H9 (cell line): ENCODE measurements at regions not wholly inside any gene's neighbourhood (a gene's known extent, or its start where the extent isn't known, plus 50 kb on each side); places are given as distances from the start of the nearest gene placed in this dataset.

ENCODE experiments used
- DNase-seq: peaks from one replicate; pipeline ENCODE4 v3.0.0-alpha.2; 2017
- H2AFZ ChIP-seq: one replicate; pipeline ENCODE4 v1.6.1; 2013; ENCODE audit warnings: mild to moderate bottlenecking, low read length, control low read depth, moderate library complexity
- H2AK5ac ChIP-seq: 2 replicates; pipeline ENCODE4 v1.6.1; 2013; ENCODE audit warnings: low read length, control low read depth, mixed read lengths; ENCODE audit not compliant: insufficient read length
- H2BK120ac ChIP-seq: one replicate; pipeline ENCODE4 v1.6.1; 2013; ENCODE audit warnings: low read depth, mild to moderate bottlenecking, low read length, control low read depth, inconsistent platforms; ENCODE audit not compliant: poor library complexity, severe bottlenecking
- H2BK12ac ChIP-seq: 2 replicates; pipeline ENCODE4 v1.6.1; 2013; ENCODE audit warnings: low read length, control low read depth, mixed read lengths, low read depth; ENCODE audit not compliant: insufficient read length
- H2BK15ac ChIP-seq: 2 replicates; pipeline ENCODE4 v1.6.1; 2013; ENCODE audit warnings: low read depth, low read length, control low read depth
- H2BK20ac ChIP-seq: one replicate; pipeline ENCODE4 v1.6.1; 2013; ENCODE audit warnings: low read depth, mild to moderate bottlenecking, low read length, control low read depth, inconsistent platforms; ENCODE audit not compliant: poor library complexity, severe bottlenecking
- H2BK5ac ChIP-seq: 2 replicates; pipeline ENCODE4 v1.6.1; 2013; ENCODE audit warnings: low read length, control low read depth, mixed read lengths; ENCODE audit not compliant: insufficient read length
- H3K14ac ChIP-seq: 2 replicates; pipeline ENCODE4 v1.6.1; 2013; ENCODE audit warnings: low read length, control low read depth; ENCODE audit not compliant: insufficient read depth
- H3K18ac ChIP-seq: 2 replicates; pipeline ENCODE4 v1.6.1; 2013; ENCODE audit warnings: low read depth, mild to moderate bottlenecking, mixed read lengths, low read length, control low read depth; ENCODE audit not compliant: insufficient read length
- H3K23ac ChIP-seq: 2 replicates; pipeline ENCODE4 v1.6.1; 2013; ENCODE audit warnings: low read length, control low read depth, mixed read lengths, low read depth; ENCODE audit not compliant: insufficient read length
- H3K23me2 ChIP-seq: 2 replicates; pipeline ENCODE4 v1.6.1; 2013; ENCODE audit warnings: low read depth, mild to moderate bottlenecking, mixed read lengths, low read length, control low read depth; ENCODE audit not compliant: insufficient read length, poor library complexity, severe bottlenecking
- H3K27ac ChIP-seq: 2 replicates; pipeline ENCODE4 v1.5.1; 2013; ENCODE audit warnings: low read length, control low read depth, mixed read lengths, low read depth; ENCODE audit not compliant: insufficient read length
- H3K27me3 ChIP-seq: 2 replicates; pipeline ENCODE4 v1.6.1; 2013; ENCODE audit warnings: low read length, control low read depth, inconsistent platforms; ENCODE audit not compliant: insufficient read depth
- H3K4ac ChIP-seq: 2 replicates; pipeline ENCODE4 v1.6.1; 2013; ENCODE audit warnings: low read depth, mild to moderate bottlenecking, control low read depth, inconsistent platforms, low read length, moderate library complexity
- H3K4me1 ChIP-seq: 2 replicates; pipeline ENCODE4 v1.6.1; 2013; ENCODE audit warnings: low read length, control low read depth, inconsistent platforms; ENCODE audit not compliant: insufficient read depth
- H3K4me2 ChIP-seq: 2 replicates; pipeline ENCODE4 v1.6.1; 2013; ENCODE audit warnings: low read length, control low read depth, mixed read lengths; ENCODE audit not compliant: insufficient read length, insufficient read depth
- H3K56ac ChIP-seq: 2 replicates; pipeline ENCODE4 v1.6.1; 2013; ENCODE audit warnings: low read depth, mild to moderate bottlenecking, mixed read lengths, low read length, control low read depth; ENCODE audit not compliant: insufficient read length
- H3K79me1 ChIP-seq: 2 replicates; pipeline ENCODE4 v1.6.1; 2013; ENCODE audit warnings: low read depth, mild to moderate bottlenecking, moderate library complexity, low read length, control low read depth, inconsistent platforms; ENCODE audit not compliant: insufficient read depth, poor library complexity, severe bottlenecking
- H3K79me2 ChIP-seq: 2 replicates; pipeline ENCODE4 v1.6.1; 2013; ENCODE audit warnings: low read length, control low read depth, inconsistent platforms; ENCODE audit not compliant: insufficient read depth
- H3K9ac ChIP-seq: 2 replicates; pipeline ENCODE4 v1.6.1; 2013; ENCODE audit warnings: low read length, control low read depth, mixed read lengths; ENCODE audit not compliant: insufficient read length; ENCODE audit errors: extremely low read depth
- H3K9me3 ChIP-seq: one replicate; pipeline ENCODE4 v1.6.1; 2013; ENCODE audit warnings: low read depth, low read length, inconsistent platforms; ENCODE audit not compliant: control insufficient read depth
- H3T11ph ChIP-seq: one replicate; pipeline ENCODE4 v1.6.1; 2013; ENCODE audit warnings: mild to moderate bottlenecking, low read length, control low read depth, inconsistent platforms
- H4K20me1 ChIP-seq: one replicate; pipeline ENCODE4 v1.6.1; 2013; ENCODE audit not compliant: control insufficient read depth, insufficient read length, insufficient read depth
- H4K5ac ChIP-seq: 2 replicates; pipeline ENCODE4 v1.6.1; 2013; ENCODE audit warnings: low read depth, mild to moderate bottlenecking, mixed read lengths, low read length, control low read depth; ENCODE audit not compliant: insufficient read length
- H4K8ac ChIP-seq: replicated peaks from 2 replicates; pipeline ENCODE4 v1.6.1; 2013; ENCODE audit warnings: low read length, control low read depth, mixed read lengths, low read depth; ENCODE audit not compliant: insufficient read length
- H4K91ac ChIP-seq: 2 replicates; pipeline ENCODE4 v1.6.1; 2013; ENCODE audit warnings: low read depth, mild to moderate bottlenecking, moderate library complexity, mixed read lengths, low read length, control low read depth; ENCODE audit not compliant: insufficient read length
- H3K27ac Mint-ChIP-seq, 3 experiments: 2 replicates in 2 of 3; 3 replicates in 1 of 3; pipeline ENCODE4 v1.8.0; 2020 to 2021; ENCODE audit warnings: mixed read lengths in 3 of 3, mild to moderate bottlenecking in 1 of 3, moderate library complexity in 1 of 3
- H3K27me3 Mint-ChIP-seq: 2 replicates; pipeline ENCODE4 v1.8.0; 2021; ENCODE audit warnings: low read depth, mild to moderate bottlenecking, moderate library complexity, mixed read lengths
- H3K36me3 Mint-ChIP-seq, 3 experiments: 2 replicates in 2 of 3; 3 replicates in 1 of 3; pipeline ENCODE4 v1.8.0; 2020 to 2021; ENCODE audit warnings: low read depth in 3 of 3, mixed read lengths in 3 of 3; ENCODE audit not compliant: insufficient read depth in 1 of 3
- H3K4me1 Mint-ChIP-seq, 2 experiments: 2 replicates each; pipeline ENCODE4 v1.8.0; 2020; ENCODE audit warnings: mixed read lengths in 2 of 2
- H3K4me3 Mint-ChIP-seq, 2 experiments: 2 replicates in 1 of 2; 3 replicates in 1 of 2; pipeline ENCODE4 v1.8.0; 2020 to 2021; ENCODE audit warnings: mild to moderate bottlenecking in 2 of 2, mixed read lengths in 2 of 2, moderate library complexity in 1 of 2
- H3K9me3 Mint-ChIP-seq, 2 experiments: 2 replicates in 1 of 2; 3 replicates in 1 of 2; pipeline ENCODE4 v1.8.0; 2020; ENCODE audit warnings: mild to moderate bottlenecking in 2 of 2, mixed read lengths in 2 of 2, moderate library complexity in 1 of 2
- WGBS: extraction: QIAGEN DNeasy Blood & Tissue Kit; methylation state at CpG from one replicate; pipeline ENCODE4 v1.1.7; 2013; ENCODE audit warnings: missing lambda C conversion rate, low lambda C conversion rate, mixed read lengths; ENCODE audit not compliant: insufficient read length; ENCODE audit errors: extremely low coverage; 5-methylcytosine and 5-hydroxymethylcytosine counted together
- TF ChIP-seq, protein P1 (sequence below): fragments of 200-600 bp; sonication (generic); conservative IDR thresholded peaks from 3 replicates; pipeline ENCODE4 v1.8.0; 2021; ENCODE audit warnings: antibody characterized with exemption, mild to moderate bottlenecking

DNA sequence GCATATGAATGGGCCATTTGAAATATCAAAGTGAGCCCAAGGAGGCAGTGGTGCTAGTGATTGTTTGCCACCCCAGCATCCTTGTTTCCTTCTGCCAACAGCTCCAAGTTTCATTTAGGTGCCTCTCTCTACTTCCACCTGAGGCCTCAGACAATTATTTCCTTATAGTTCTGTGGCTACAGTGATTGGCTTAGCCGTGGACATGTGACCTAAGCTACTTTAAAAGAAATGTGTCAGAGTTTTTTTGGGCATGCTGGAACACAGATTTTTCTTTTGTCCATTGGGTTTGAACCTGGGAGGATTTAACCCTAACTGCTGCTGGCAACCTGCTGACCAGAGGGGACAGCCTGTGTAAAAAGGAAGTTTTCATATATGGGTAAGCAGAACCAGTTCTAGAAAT is 319.4 kb downstream of the CD109 start:
- H3K18ac ChIP-seq: no peak overlapping the region
- H4K8ac ChIP-seq: no peak overlapping the region
- TF ChIP-seq, protein P1, sequence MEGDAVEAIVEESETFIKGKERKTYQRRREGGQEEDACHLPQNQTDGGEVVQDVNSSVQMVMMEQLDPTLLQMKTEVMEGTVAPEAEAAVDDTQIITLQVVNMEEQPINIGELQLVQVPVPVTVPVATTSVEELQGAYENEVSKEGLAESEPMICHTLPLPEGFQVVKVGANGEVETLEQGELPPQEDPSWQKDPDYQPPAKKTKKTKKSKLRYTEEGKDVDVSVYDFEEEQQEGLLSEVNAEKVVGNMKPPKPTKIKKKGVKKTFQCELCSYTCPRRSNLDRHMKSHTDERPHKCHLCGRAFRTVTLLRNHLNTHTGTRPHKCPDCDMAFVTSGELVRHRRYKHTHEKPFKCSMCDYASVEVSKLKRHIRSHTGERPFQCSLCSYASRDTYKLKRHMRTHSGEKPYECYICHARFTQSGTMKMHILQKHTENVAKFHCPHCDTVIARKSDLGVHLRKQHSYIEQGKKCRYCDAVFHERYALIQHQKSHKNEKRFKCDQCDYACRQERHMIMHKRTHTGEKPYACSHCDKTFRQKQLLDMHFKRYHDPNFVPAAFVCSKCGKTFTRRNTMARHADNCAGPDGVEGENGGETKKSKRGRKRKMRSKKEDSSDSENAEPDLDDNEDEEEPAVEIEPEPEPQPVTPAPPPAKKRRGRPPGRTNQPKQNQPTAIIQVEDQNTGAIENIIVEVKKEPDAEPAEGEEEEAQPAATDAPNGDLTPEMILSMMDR: no peak
- H3K4me3 Mint-ChIP-seq: no peak overlapping the region
- H3K27ac ChIP-seq: no peak overlapping the region
- no peak overlapping the region for H3T11ph ChIP-seq
- H3K9me3 Mint-ChIP-seq: peaks cover 32 to 38% of the 10 kb centered on the region in 2 experiments
- no peaks in the 10 kb centered on the region; the same call in 1 of the 2 replicates for H3K4me1 ChIP-seq
- no CpG with 5 or more reads among the region's 1 CpG for WGBS
- no peak overlapping the region for H3K9ac ChIP-seq
- no peak overlapping the region for H2AK5ac ChIP-seq
- H3K4me1 Mint-ChIP-seq: peaks cover 0 to 5% of the 10 kb centered on the region in 2 experiments; a peak in 2 of 4 replicates
- no peak overlapping the region for H3K4me2 ChIP-seq
- H3K79me1 ChIP-seq: no peaks in the 10 kb centered on the region
- H3K23ac ChIP-seq: no peak overlapping the region
- H4K20me1 ChIP-seq: no peaks in the 10 kb centered on the region
- H2BK120ac ChIP-seq: no peak overlapping the region
- H3K14ac ChIP-seq: no peak overlapping the region
- no peak for DNase-seq
- no peak overlapping the region for H2BK5ac ChIP-seq
- no peaks in the 10 kb centered on the region for H3K9me3 ChIP-seq
- no peak overlapping the region for H2BK20ac ChIP-seq
- no peaks in the 10 kb centered on the region for H3K79me2 ChIP-seq
- peaks cover 5 to 25% (median 14%) of the 10 kb centered on the region in 3 experiments; a peak in 6 of 7 replicates for H3K36me3 Mint-ChIP-seq
- H3K23me2 ChIP-seq: no peaks in the 10 kb centered on the region
- no peaks in the 10 kb centered on the region for H3K27me3 ChIP-seq
- peaks cover 2% of the 10 kb centered on the region for H3K27me3 Mint-ChIP-seq
- H2BK15ac ChIP-seq: no peak overlapping the region
- H3K27ac Mint-ChIP-seq: no peak overlapping the region
- no peak overlapping the region for H2AFZ ChIP-seq
- no peak overlapping the region for H3K4ac ChIP-seq
- H4K5ac ChIP-seq: no peak overlapping the region
- no peak overlapping the region for H4K91ac ChIP-seq
- no peak overlapping the region for H3K56ac ChIP-seq
- no peak overlapping the region for H2BK12ac ChIP-seq
